IPS DF 6.9 (cell line): ENCODE measurements at regions not wholly inside any gene's neighbourhood (a gene's known extent, or its start where the extent isn't known, plus 50 kb on each side); places are given as distances from the start of the nearest gene placed in this dataset.

Experiments
- DNase-seq: peaks from one replicate; pipeline ENCODE4 v3.0.0-alpha.2; 2013; ENCODE audit warnings: low read depth, low spot score
- H3K27ac ChIP-seq: one replicate; pipeline ENCODE4 v1.5.1; 2013; ENCODE audit warnings: low read length, control low read depth
- H3K27me3 ChIP-seq: 2 replicates; pipeline ENCODE4 v1.6.1; 2013; ENCODE audit warnings: mild to moderate bottlenecking, low read length; ENCODE audit not compliant: control insufficient read depth, insufficient read depth
- H3K36me3 ChIP-seq: 2 replicates; pipeline ENCODE4 v1.6.1; 2013; ENCODE audit warnings: low read length; ENCODE audit not compliant: control insufficient read depth, insufficient read depth
- H3K4me1 ChIP-seq: 2 replicates; pipeline ENCODE4 v1.6.1; 2013; ENCODE audit warnings: low read length; ENCODE audit not compliant: control insufficient read depth, insufficient read depth
- H3K4me3 ChIP-seq: 2 replicates; pipeline ENCODE4 v1.5.1; 2013; ENCODE audit warnings: mild to moderate bottlenecking, low read length
- H3K9me3 ChIP-seq: 2 replicates; pipeline ENCODE4 v1.6.1; 2013; ENCODE audit warnings: low read length, inconsistent platforms; ENCODE audit not compliant: control insufficient read depth, insufficient read depth
- WGBS: extraction: QIAGEN DNeasy Blood & Tissue Kit; methylation state at CpG from one replicate; pipeline ENCODE4 v1.1.7; 2013; ENCODE audit warnings: mixed read lengths, missing lambda C conversion rate; ENCODE audit not compliant: insufficient read length, insufficient coverage; 5-methylcytosine and 5-hydroxymethylcytosine counted together

GRCh38 chr2:111705711-111706336 is 178.2 kb downstream of the ANAPC1 start:
- Histone ChIP-seq H3K36me3 (no peaks in the 10 kb centered on the region), H3K4me3 (no peak overlapping the region), H3K9me3 (no peaks in the 10 kb centered on the region), H3K27me3 (no peaks in the 10 kb centered on the region), H3K27ac (no peak overlapping the region), H3K4me1 (peaks cover 10% of the 10 kb centered on the region)
- DNase-seq, result peak; percentile 77
- WGBS, result no CpG with 5 or more reads among the region's 6 CpGs

GRCh38 chr2:111706481-111707001 is 177.5 kb downstream of the ANAPC1 start:
- H3K9me3 ChIP-seq, result no peaks in the 10 kb centered on the region
- no peak overlapping the region for H3K27ac ChIP-seq
- no peaks in the 10 kb centered on the region for H3K36me3 ChIP-seq
- H3K4me1 ChIP-seq, result peaks cover 13% of the 10 kb centered on the region
- no peak for DNase-seq
- WGBS, result no CpG with 5 or more reads among the region's 9 CpGs
- H3K27me3 ChIP-seq, result no peaks in the 10 kb centered on the region
- no peak overlapping the region for H3K4me3 ChIP-seq

- Histone ChIP-seq H3K27ac (no peak overlapping the region), H3K27me3 (no peaks in the 10 kb centered on the region), H3K36me3 (no peaks in the 10 kb centered on the region), H3K4me3 (no peak overlapping the region), H3K4me1 (peaks cover 10% of the 10 kb centered on the region), H3K9me3 (no peaks in the 10 kb centered on the region)
- no CpG with 5 or more reads among the region's 7 CpGs for WGBS
- no peak for DNase-seq
These were observed 176.3 kb downstream of the ANAPC1 start for GRCh38 chr2:111707700-111708099.

GRCh38 chr2:111708476-111709180 is 175.4 kb downstream of the ANAPC1 start:
- no peak for DNase-seq
- Histone ChIP-seq H3K27ac (no peak overlapping the region), H3K4me3 (no peak overlapping the region), H3K4me1 (peaks cover 10% of the 10 kb centered on the region), H3K27me3 (no peaks in the 10 kb centered on the region), H3K36me3 (no peaks in the 10 kb centered on the region), H3K9me3 (no peaks in the 10 kb centered on the region)
- WGBS, result no CpG with 5 or more reads among the region's 4 CpGs

- H3K4me3 ChIP-seq, result no peak overlapping the region
- H3K9me3 ChIP-seq, result no peaks in the 10 kb centered on the region
- no peaks in the 10 kb centered on the region for H3K27me3 ChIP-seq
- H3K27ac ChIP-seq, result no peak overlapping the region
- peaks cover 10% of the 10 kb centered on the region for H3K4me1 ChIP-seq
- H3K36me3 ChIP-seq, result no peaks in the 10 kb centered on the region
- DNase-seq, result no peak
- no CpG with 5 or more reads among the region's 3 CpGs for WGBS
These were observed 174.7 kb downstream of the ANAPC1 start for GRCh38 chr2:111709321-111709720.

- no CpG with 5 or more reads among the region's 6 CpGs for WGBS
- Histone ChIP-seq H3K27ac (no peak overlapping the region), H3K4me1 (peaks cover 10% of the 10 kb centered on the region), H3K27me3 (no peaks in the 10 kb centered on the region), H3K36me3 (no peaks in the 10 kb centered on the region), H3K9me3 (no peaks in the 10 kb centered on the region), H3K4me3 (no peak overlapping the region)
- no peak for DNase-seq
These were observed 173.9 kb downstream of the ANAPC1 start for GRCh38 chr2:111710085-111710484.

GRCh38 chr2:111710613-111711012 is 173.4 kb downstream of the ANAPC1 start:
- Histone ChIP-seq H3K4me3 (no peak overlapping the region), H3K27me3 (no peaks in the 10 kb centered on the region), H3K4me1 (peaks cover 7% of the 10 kb centered on the region), H3K27ac (no peak overlapping the region), H3K9me3 (no peaks in the 10 kb centered on the region), H3K36me3 (no peaks in the 10 kb centered on the region)
- WGBS, result no CpG with 5 or more reads among the region's 4 CpGs
- no peak for DNase-seq

- no peak overlapping the region for H3K27ac ChIP-seq
- DNase-seq, result no peak
- H3K4me1 ChIP-seq, result peaks cover 7% of the 10 kb centered on the region
- H3K9me3 ChIP-seq, result no peaks in the 10 kb centered on the region
- no peaks in the 10 kb centered on the region for H3K27me3 ChIP-seq
- H3K4me3 ChIP-seq, result no peak overlapping the region
- WGBS, result no CpG with 5 or more reads among the region's 4 CpGs
- no peaks in the 10 kb centered on the region for H3K36me3 ChIP-seq
These were observed 172.7 kb downstream of the ANAPC1 start for GRCh38 chr2:111711270-111711669.

- H3K36me3 ChIP-seq, result no peaks in the 10 kb centered on the region
- H3K4me1 ChIP-seq, result peaks cover 6% of the 10 kb centered on the region
- no peaks in the 10 kb centered on the region for H3K27me3 ChIP-seq
- no CpG with 5 or more reads among the region's 7 CpGs for WGBS
- no peak for DNase-seq
- no peak overlapping the region for H3K4me3 ChIP-seq
- H3K9me3 ChIP-seq, result no peaks in the 10 kb centered on the region
- H3K27ac ChIP-seq, result no peak overlapping the region
These were observed 171.6 kb downstream of the ANAPC1 start for GRCh38 chr2:111712361-111712760.

- WGBS, result no CpG with 5 or more reads among the region's 5 CpGs
- Histone ChIP-seq H3K9me3 (no peaks in the 10 kb centered on the region), H3K27ac (no peak overlapping the region), H3K27me3 (no peaks in the 10 kb centered on the region), H3K4me3 (no peak overlapping the region), H3K4me1 (peaks cover 6% of the 10 kb centered on the region), H3K36me3 (no peaks in the 10 kb centered on the region)
- no peak for DNase-seq
These were observed 171.0 kb downstream of the ANAPC1 start for GRCh38 chr2:111712940-111713515.
